ENCODE measurements at regions not wholly inside any gene's neighbourhood (a gene's known extent, or its start where the extent isn't known, plus 50 kb on each side); places are given as distances from the start of the nearest gene placed in this dataset.

- no peak for TF ChIP-seq TAF1 (IDR thresholded peaks at IDR 0.05; ENCODE audit: borderline replicate concordance, insufficient read depth, low read length)
- no peak for TF ChIP-seq POLR2AphosphoS5 (IDR thresholded peaks at IDR 0.05; ENCODE audit: low read depth, low read length)
- no peak for TF ChIP-seq SIN3A (IDR thresholded peaks at IDR 0.05; ENCODE audit: borderline replicate concordance, insufficient read depth, low read length)
- no peak for TF ChIP-seq FOXP2 (optimal IDR thresholded peaks at IDR 0.05; ENCODE audit: borderline replicate concordance, extremely low read depth, extremely low read length, insufficient read depth)
- no peak for TF ChIP-seq REST (IDR thresholded peaks at IDR 0.05; ENCODE audit: insufficient read depth in 1 of 2, low read depth in 2 of 2, low read length in 2 of 2)
Measured at GRCh38 chr2:116911540-116911939, 903.0 kb upstream of the DDX18 start.

All from PFSK-1 (cell line).